ENCODE measurements at regions not wholly inside any gene's neighbourhood (a gene's known extent, or its start where the extent isn't known, plus 50 kb on each side); places are given as distances from the start of the nearest gene placed in this dataset.
"Not testable (repeated sequence)": the region's sequence is repeated elsewhere in the genome, so short reads cannot be mapped to it uniquely, and the experiment has no call there.

- DNase-seq (ENCODE audit: low spot score) = no peak
Observed at GRCh38 chr16:85222155-85222863, 110.0 kb upstream of the CIBAR2 start.

- DNase-seq (ENCODE audit: low spot score) = no peak
Observed at GRCh38 chr16:85225257-85225656, 113.0 kb upstream of the CIBAR2 start.

- DNase-seq (ENCODE audit: low spot score) = no peak
Observed at GRCh38 chr16:85225721-85226120, 113.4 kb upstream of the CIBAR2 start.

DNA sequence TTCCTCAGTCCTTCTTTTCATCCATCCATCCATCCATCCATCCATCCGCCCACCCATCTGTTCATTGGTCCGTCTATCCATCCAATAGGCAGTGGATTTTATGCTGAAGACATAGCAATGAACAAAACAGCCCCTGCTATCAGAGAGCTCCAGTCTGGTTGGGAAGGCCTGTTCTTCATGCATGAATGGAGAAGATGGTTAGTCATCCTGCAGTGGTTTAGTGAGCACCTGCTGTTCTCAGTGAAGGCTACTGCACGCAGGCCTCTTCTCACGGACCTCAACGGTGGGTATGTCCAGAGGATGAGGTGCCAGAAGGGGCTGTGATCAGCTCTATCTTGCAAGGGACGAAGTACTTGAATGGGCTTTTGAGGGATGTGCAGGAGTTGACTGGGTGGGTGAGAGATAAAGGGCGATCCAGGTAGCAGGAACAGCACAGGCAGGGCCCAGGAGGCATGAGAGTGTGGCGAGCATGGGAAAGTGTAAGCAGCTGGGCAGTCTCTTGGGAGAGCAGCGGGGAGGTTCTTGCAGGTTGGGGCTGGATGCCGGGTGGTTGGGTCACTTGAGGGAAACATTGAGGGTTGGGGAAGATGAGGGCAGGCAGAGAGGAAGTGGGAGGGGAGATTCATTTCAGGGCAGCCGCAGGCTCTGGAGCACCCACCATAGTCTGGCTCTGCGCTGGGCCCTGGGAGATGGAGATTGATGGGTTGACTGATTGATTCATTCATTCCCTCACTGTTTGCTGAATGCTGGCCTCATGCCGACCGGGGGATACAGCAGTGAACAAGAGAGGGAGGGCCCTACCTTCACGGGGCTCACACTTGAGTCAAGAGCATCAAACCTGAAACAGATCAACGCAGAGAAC lies 115.0 kb upstream of the CIBAR2 start:
- no peak for DNase-seq (ENCODE audit: low spot score)

- no peak for DNase-seq (ENCODE audit: low spot score)
Observed at GRCh38 chr16:85227946-85228862, 115.9 kb upstream of the CIBAR2 start.

- no peak for DNase-seq (ENCODE audit: low spot score)
Observed at GRCh38 chr16:85228970-85229430, 116.7 kb upstream of the CIBAR2 start.

DNA sequence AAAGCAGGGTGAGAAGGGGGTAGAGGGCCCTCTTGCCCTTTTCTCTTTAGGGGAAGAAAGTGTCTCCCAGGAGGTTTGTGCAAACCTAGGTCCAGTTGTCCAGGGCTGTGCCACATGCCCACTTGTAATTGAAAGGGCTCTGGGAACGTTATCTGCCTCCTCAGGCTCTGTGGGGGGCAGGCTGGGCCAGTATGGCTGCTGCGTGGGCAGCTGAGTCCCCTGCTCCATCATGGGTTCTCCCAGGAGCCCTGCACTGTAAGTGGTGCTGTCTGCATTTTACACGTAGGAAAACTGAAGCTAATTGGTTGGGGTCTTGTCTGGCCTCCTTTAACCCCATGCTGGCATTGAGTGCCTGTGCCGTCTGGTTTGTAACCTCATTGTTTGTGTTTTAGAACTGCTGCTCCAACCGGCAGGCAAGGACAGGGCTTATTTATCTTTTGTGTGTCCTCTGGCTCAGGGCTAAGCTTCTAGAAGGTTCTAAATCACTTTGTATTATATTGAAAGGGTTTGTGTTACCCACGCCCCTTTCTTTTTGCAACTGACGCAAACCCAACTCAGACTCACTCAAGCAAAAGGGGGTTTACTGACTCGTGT lies 117.7 kb upstream of the CIBAR2 start:
- no peak for DNase-seq (ENCODE audit: low spot score)

DNA sequence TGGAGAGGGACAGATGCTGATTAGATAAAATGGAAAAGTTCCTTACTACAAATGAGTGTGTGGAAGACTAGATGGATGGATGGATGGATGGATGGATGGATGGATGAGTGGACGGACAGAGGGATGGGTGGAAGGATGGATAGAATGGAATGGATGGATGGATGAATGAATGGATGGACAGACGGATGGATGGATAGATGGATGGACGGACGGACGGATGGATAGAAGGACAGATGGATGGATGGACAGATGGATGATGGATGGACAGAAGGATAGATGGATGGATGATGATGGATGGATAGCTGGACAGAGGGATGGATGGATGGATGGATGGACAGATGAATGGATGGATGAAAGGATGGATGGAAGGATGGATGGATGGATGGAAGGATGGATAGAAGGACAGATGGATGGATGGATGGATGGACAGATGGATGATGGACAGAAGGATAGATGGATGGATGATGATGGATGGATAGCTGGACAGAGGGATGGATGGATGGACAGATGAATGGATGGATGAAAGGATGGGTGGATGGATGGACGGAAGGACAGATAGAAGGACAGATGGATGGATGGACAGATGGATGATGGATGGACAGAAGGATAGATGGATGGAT lies 118.6 kb upstream of the CIBAR2 start:
- not testable (repeated sequence) for DNase-seq (ENCODE audit: low spot score)

- DNase-seq (ENCODE audit: low spot score) = no peak
Observed at GRCh38 chr16:85231959-85232358, 119.7 kb upstream of the CIBAR2 start.

GRCh38 chr16:85232369-85233142 lies 120.3 kb upstream of the CIBAR2 start:
- no peak for DNase-seq (ENCODE audit: low spot score)

- no peak for DNase-seq (ENCODE audit: low spot score)
Observed at GRCh38 chr16:85233516-85233915, 121.2 kb upstream of the CIBAR2 start.

DNA sequence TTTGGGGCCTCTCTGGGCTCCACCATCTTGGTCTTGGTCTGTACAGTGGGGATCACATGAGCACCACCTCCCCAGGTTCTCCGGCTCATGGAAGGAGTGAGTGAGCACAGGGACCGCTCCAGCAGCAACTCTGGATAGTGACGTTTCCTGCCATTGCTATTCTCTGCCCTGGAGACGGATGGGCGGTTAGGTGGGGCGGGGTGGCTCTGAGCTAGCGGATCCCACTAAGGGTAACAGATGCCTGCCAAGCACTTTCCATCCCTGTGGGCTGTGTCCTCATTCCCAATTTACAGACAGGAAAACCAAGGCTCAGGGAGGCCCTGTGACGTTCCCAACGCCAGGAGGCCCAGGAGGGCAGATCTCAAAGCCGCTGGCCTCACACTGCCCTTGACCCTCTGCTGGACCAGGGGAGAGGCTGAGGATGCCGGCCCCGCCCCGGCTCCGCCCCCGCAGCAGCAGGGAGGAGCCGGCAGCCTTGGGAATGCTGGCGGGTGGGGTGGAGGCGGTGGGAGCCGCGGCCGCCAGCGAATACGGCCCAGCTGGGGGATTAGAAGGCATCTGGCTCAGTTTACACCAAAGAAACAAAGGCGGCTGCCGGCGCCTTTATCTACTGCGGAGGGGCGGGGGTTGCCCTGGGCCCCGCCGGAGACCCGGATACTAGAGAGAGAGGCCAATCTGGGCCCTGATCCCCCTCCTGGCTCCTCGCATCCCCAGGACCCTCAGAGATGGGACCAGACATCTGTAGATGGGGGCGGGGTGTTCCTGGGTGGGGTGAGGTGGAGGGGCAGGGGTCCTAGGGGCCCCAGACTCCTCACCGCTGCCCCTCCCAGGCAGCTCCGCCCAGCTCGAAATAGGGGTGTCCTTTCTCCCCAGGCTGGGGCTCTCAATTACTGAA lies 122.3 kb upstream of the CIBAR2 start:
- DNase-seq (ENCODE audit: low spot score) = no peak

DNA sequence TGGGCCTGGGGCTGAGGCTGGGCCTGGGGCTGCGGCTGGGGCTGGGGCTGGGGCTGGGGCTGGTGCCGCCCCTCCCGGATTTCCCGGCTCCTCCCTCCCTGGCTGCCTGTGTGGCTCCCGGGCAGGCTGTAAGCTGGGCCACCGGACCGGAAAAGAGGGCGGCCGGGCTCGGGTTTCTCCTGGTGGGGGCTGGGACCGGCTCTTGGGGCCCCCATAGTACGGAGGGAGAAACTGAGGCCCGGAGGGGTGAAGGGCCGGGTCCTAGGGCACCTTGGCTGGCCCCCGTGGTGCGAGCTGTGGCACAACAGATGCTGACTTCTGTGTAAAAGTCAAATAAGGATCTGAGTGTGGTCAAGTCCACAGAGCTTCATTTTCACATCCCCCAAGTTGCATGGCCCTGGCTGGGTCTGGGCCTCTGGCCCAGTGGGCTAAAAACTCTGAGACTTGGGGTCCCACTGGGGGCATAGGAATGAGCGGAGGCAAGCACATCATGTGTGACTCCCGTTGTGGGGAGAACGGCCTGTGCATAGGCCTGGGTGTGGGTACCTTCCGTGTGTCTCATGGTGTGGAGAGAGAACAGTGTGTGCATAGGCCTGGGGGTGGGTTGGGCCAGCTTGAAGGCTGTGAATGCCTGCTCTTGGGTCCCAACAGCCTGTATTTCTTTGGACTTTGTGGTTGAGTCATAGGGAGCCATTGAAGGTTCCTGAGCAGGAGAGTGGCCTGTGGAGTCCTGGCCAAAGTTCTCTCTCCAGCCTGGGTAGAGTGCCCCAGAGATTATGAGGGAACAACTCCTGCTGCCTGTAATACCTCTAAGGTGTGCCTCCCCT lies 123.9 kb upstream of the CIBAR2 start:
- no peak for DNase-seq (ENCODE audit: low spot score)

DNA sequence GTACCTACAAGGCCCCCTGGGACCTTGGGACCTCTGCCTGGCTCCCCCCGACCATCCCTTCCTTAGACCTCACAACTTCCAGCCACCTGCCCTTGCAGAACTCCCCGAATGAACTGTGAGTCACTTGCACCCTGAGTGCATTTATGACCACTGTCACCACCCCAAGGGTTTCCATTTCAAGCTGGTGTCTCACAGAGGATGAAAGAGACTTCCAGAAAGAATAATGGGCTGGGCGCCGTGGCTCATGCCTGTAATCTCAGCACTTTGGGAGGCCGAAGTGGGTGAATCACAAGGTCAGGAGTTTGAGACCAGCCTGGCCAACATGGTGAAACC lies 124.5 kb upstream of the CIBAR2 start:
- no peak for DNase-seq (ENCODE audit: low spot score)

- DNase-seq (ENCODE audit: low spot score) = no peak
Observed at GRCh38 chr16:85237817-85238216, 125.5 kb upstream of the CIBAR2 start.

DNA sequence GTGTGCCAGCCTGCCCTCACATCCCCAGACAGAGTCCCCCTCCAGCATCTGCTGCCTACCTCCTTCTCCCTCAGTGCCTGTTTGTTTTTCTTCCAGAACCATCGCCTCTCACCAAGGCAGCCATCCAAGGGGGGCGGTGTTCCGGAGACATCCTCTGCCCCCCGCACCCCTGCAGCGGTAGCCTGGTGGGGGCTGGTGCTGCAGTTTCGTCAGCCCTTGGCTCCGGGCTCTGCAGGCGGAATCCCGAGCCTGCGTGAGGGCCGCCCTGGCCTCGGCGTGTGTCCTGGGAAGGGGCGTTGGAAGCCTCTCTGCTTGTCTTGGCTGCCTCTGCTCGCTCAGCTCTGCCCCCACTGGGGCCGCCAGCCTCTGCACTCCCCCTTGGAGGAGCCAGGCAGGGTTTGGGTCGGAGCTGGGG lies 126.0 kb upstream of the CIBAR2 start:
- DNase-seq (ENCODE audit: low spot score) = no peak

GRCh38 chr16:85239239-85239638 lies 127.0 kb upstream of the CIBAR2 start:
- no peak for DNase-seq (ENCODE audit: low spot score)

DNA sequence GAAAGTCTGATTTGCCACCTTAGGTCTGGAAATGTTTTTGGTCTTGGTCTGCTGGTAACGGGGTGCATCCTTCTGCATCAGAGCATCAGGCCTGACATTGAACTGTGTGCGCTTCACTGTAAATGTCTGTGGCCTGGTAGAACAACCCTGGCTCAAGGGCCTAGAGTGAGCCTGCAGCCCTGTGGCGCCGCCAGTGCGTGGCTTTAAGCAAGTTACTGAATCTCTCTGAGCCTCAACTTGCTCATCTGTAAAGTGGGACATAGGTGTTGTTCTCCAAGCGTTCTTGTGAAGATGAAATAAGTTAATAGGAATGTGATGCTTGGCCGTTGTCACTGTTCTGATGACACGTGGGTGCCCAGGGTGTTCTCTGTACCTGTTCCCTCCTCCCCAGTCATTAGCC lies 127.6 kb upstream of the CIBAR2 start:
- no peak for DNase-seq (ENCODE audit: low spot score)

Data from hematopoietic multipotent progenitor cell treated with erythropoietin and hydrocortisone succinate and interleukin-3 and kit ligand, for 15 days (in vitro differentiated cells).